K562 (cell line): ENCODE measurements at regions not wholly inside any gene's neighbourhood (a gene's known extent, or its start where the extent isn't known, plus 50 kb on each side); places are given as distances from the start of the nearest gene placed in this dataset.

Experiments used
- ATAC-seq: fragments of 200-7000 bp; cut with Tn5 transposase; 3 replicates; pipeline ENCODE4 v1.9.1; 2020; ENCODE audit warnings: moderate library complexity
- BruUV-seq: library from RNA; stranded (reverse); fragments of 400-500 nt; replicated peaks from 2 replicates; lab custom pipeline; 2021; lab: Mats Ljungman, UMichigan
- CTCF ChIA-PET: fragments of 300-600 bp; formaldehyde crosslinking; extraction: SDS; loops from one replicate; lab custom pipeline; 2021; ENCODE audit warnings: low intra/inter-chr PET ratio; lab: Yijun Ruan, JAX
- POLR2A ChIA-PET: fragments of 300-600, 350-650 bp; sonication (Branson Sonifier 250); formaldehyde crosslinking; extraction: SDS; loops from one replicate; lab custom pipeline; 2021; ENCODE audit warnings: antibody characterized with exemption, inconsistent platforms; lab: Yijun Ruan, JAX
- DNase-seq, 4 experiments: peaks; one replicate each; pipeline versions ENCODE4 v3.0.0 to v3.0.0-alpha.2; 2011 to 2018; ENCODE audit warnings: low spot score in 3 of 4, mixed read lengths in 3 of 4; ENCODE audit errors: extremely low read depth in 1 of 4
- FAIRE-seq: peaks from 2 replicates; lab custom pipeline; 2011; peaks lifted over from hg19 to GRCh38; lab: Jason Lieb, UNC
- H2AFZ ChIP-seq: 2 replicates; pipeline ENCODE4 v1.6.0; 2011; ENCODE audit warnings: low read depth, low read length, control low read depth, inconsistent platforms
- H3K27ac ChIP-seq: fragments of 200-600 bp; 3 replicates; pipeline ENCODE4 v1.8.0; 2011; ENCODE audit warnings: low read depth, mild to moderate bottlenecking, control low read depth, inconsistent platforms, low read length, moderate library complexity, mixed read lengths; ENCODE audit errors: extremely low read depth
- H3K27me3 ChIP-seq, 2 experiments: fragments of 300-600 bp in 1 of 2; 2 replicates in 1 of 2; 3 replicates in 1 of 2; pipeline versions ENCODE4 v1.6.0 to v1.8.0; 2011; ENCODE audit warnings: inconsistent platforms in 2 of 2, low read length in 2 of 2, mild to moderate bottlenecking in 1 of 2, mixed read lengths in 1 of 2, moderate library complexity in 1 of 2; ENCODE audit not compliant: control insufficient read depth in 2 of 2, insufficient read depth in 2 of 2
- H3K36me3 ChIP-seq: fragments of 300-600 bp; 3 replicates; pipeline ENCODE4 v1.8.0; 2011; ENCODE audit warnings: mild to moderate bottlenecking, low read length, inconsistent platforms; ENCODE audit not compliant: control insufficient read depth, insufficient read depth
- H3K4me1 ChIP-seq, 2 experiments: fragments of 200-600 bp in 1 of 2; replicated peaks in 1 of 2; 2 replicates in 1 of 2; 3 replicates in 1 of 2; pipeline versions ENCODE4 v1.5.1 to v1.8.0; 2011; ENCODE audit warnings: inconsistent platforms in 2 of 2, low read length in 2 of 2, mild to moderate bottlenecking in 1 of 2, mixed read lengths in 1 of 2, moderate library complexity in 1 of 2; ENCODE audit not compliant: control insufficient read depth in 2 of 2, insufficient read depth in 2 of 2
- H3K4me2 ChIP-seq: 2 replicates; pipeline ENCODE4 v1.6.1; 2011; ENCODE audit warnings: low read length, control low read depth, inconsistent platforms, mixed read lengths; ENCODE audit not compliant: insufficient read depth
- H3K4me3 ChIP-seq: fragments of 200-600 bp; sonication (generic), shearing (Covaris generic); 2 replicates; pipeline ENCODE4 v1.5.1; 2016; ENCODE audit warnings: control low read depth, inconsistent platforms
- H3K79me2 ChIP-seq: fragments of 200-600 bp; 3 replicates; pipeline ENCODE4 v1.8.0; 2011; ENCODE audit warnings: low read length, inconsistent platforms; ENCODE audit not compliant: control insufficient read depth, insufficient read depth
- H3K9ac ChIP-seq, 2 experiments: 2 replicates each; pipeline versions ENCODE4 v1.6.0 to v1.6.1; 2011; ENCODE audit warnings: low read depth in 2 of 2, low read length in 2 of 2, control low read depth in 1 of 2, inconsistent platforms in 1 of 2, mild to moderate bottlenecking in 1 of 2, mixed read lengths in 1 of 2; ENCODE audit not compliant: insufficient read depth in 1 of 2
- H3K9me1 ChIP-seq: one replicate; pipeline ENCODE4 v1.6.0; 2011; ENCODE audit warnings: inconsistent platforms, mild to moderate bottlenecking, low read length, moderate library complexity; ENCODE audit not compliant: control insufficient read depth, insufficient read depth
- H3K9me3 ChIP-seq: replicated peaks from 2 replicates; pipeline ENCODE4 v1.5.1; 2011; ENCODE audit warnings: low read depth, low read length, inconsistent platforms; ENCODE audit not compliant: control insufficient read depth, insufficient read depth
- H4K20me1 ChIP-seq: replicated peaks from 2 replicates; pipeline ENCODE4 v1.6.1; 2011; ENCODE audit warnings: low read length, inconsistent platforms, mixed read lengths; ENCODE audit not compliant: control insufficient read depth, insufficient read depth
- CCAR2 ChIP-seq: fragments of 200-400 bp; formaldehyde crosslinking; IDR thresholded peaks from 2 replicates; pipeline ENCODE4 v1.6.1; 2017; ENCODE audit warnings: mild to moderate bottlenecking, low read depth, low read length
- DACH1 ChIP-seq: fragments of 450-650 bp; IDR thresholded peaks from 2 replicates; pipeline ENCODE4 v1.6.1; 2018; ENCODE audit not compliant: partially characterized antibody
- E2F1 ChIP-seq: sonication (generic); formaldehyde crosslinking; IDR thresholded peaks from 2 replicates; pipeline ENCODE4 v1.8.1; 2023; ENCODE audit warnings: mild to moderate bottlenecking, missing genetic modification reagents, moderate library complexity
- FOXJ3 ChIP-seq: sonication (generic); formaldehyde crosslinking; IDR thresholded peaks from 2 replicates; pipeline ENCODE4 v1.4.0; 2020; ENCODE audit warnings: mild to moderate bottlenecking, missing genetic modification reagents
- GTF2E2 ChIP-seq: fragments of 200-800 bp; sonication (Bioruptor generic); IDR thresholded peaks from 2 replicates; pipeline ENCODE4 v1.6.1; 2016; ENCODE audit warnings: missing genetic modification characterization, missing compliant biosample characterization
- JUNB ChIP-seq: fragments of 450-650 bp; formaldehyde crosslinking; conservative IDR thresholded peaks from 2 replicates; pipeline ENCODE4 v1.4.0; 2020; ENCODE audit warnings: mild to moderate bottlenecking
- KLF13 ChIP-seq: fragments of 450-650 bp; IDR thresholded peaks from 2 replicates; pipeline ENCODE4 v1.6.1; 2016; ENCODE audit warnings: missing genetic modification characterization, low read depth, mild to moderate bottlenecking, missing compliant biosample characterization, moderate library complexity, borderline replicate concordance
- NELFE ChIP-seq: IDR thresholded peaks from 2 replicates; pipeline ENCODE4 v1.6.1; 2011; ENCODE audit warnings: mild to moderate bottlenecking; ENCODE audit not compliant: insufficient read depth, insufficient read length
- RBM14 ChIP-seq: fragments of 200-400 bp; formaldehyde crosslinking; IDR thresholded peaks from 2 replicates; pipeline ENCODE4 v1.6.1; 2018; ENCODE audit warnings: low read depth, mild to moderate bottlenecking, low read length, moderate library complexity, borderline replicate concordance; ENCODE audit not compliant: insufficient read depth
- ZNF224 ChIP-seq: sonication (generic); formaldehyde crosslinking; IDR thresholded peaks from 2 replicates; pipeline ENCODE4 v1.8.0; 2022; ENCODE audit warnings: mild to moderate bottlenecking, missing genetic modification reagents
- ZNF644 ChIP-seq: fragments of 200-800 bp; sonication (Bioruptor generic); IDR thresholded peaks from 2 replicates; pipeline ENCODE4 v1.6.1; 2016; ENCODE audit warnings: low read depth, missing genetic modification characterization, missing compliant biosample characterization
- WGBS: fragments of 100-300 bp; shearing (Covaris generic); methylation state at CpG from one replicate; pipeline ENCODE4 v1.1.6; 2016; ENCODE audit warnings: low coverage, mixed read lengths; ENCODE audit not compliant: insufficient coverage; ENCODE audit errors: missing lambda C conversion rate; 5-methylcytosine and 5-hydroxymethylcytosine counted together
- in situ Hi-C: fragments of 300-500 bp; cut with MboI; formaldehyde crosslinking; loops from 4 replicates; pipeline ENCODE4 v1.15.0; 2018; ENCODE audit warnings: inconsistent platforms, mixed read lengths
- intact Hi-C: fragments of 100-400 bp; cut with micrococcal nuclease; formaldehyde crosslinking; loops from 2 replicates; pipeline ENCODE4 v1.14.2; 2022
- TF ChIP-seq, protein P1 (sequence below): sonication (generic); formaldehyde crosslinking; IDR thresholded peaks from 2 replicates; pipeline ENCODE4 v1.8.0; 2022; ENCODE audit warnings: mild to moderate bottlenecking, missing genetic modification reagents

DNA sequence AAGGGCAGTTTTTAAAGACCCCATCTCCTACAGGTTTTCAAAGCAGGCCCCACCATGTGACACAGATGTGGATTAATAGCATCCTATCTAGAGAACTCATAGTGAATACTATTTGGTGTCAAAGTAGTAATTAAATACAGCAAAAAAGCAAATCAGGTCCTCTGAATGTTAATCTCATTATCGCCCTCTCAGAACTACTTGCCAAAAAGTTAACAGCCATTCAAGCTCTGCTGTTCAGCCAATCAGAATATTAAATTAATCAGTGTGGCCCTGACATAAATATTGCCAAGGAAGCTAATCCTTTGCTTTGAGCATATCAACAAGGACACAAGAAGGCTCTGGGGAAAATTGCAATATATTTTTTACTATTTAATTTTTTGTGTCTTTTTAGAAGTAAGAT is 428.9 kb upstream of the SOX11 start:
- FAIRE-seq (no peak), ATAC-seq (no peak), DNase-seq (no peak)
- ChIA-PET CTCF (no interaction called here), POLR2A (no interaction called here)
- Histone ChIP-seq H3K27ac (no peak overlapping the region), H3K4me1 (no peaks in the 10 kb centered on the region), H3K4me2 (no peak overlapping the region), H4K20me1 (no peaks in the 10 kb centered on the region), H3K9me1 (no peaks in the 10 kb centered on the region), H3K9ac (no peak overlapping the region), H3K27me3 (no peaks in the 10 kb centered on the region), H3K79me2 (no peaks in the 10 kb centered on the region), H3K4me3 (no peak overlapping the region), H3K36me3 (no peaks in the 10 kb centered on the region), H3K9me3 (no peaks in the 10 kb centered on the region), H2AFZ (no peak overlapping the region)
- 0% methylated on average over 1 of the region's 1 CpG for WGBS
- no TSS peak for BruUV-seq
- in situ Hi-C loops, result no loop called here
- TF ChIP-seq FOXJ3 (no peak), CCAR2 (no peak), ZNF224 (CRISPR knock-in tag) (no peak)
- intact Hi-C loops, result no loop called here

GRCh38 chr2:5264361-5264760 is 427.8 kb upstream of the SOX11 start:
- Histone ChIP-seq H4K20me1 (no peaks in the 10 kb centered on the region), H3K9me3 (no peaks in the 10 kb centered on the region), H3K4me2 (no peak overlapping the region), H3K27me3 (no peaks in the 10 kb centered on the region), H2AFZ (no peak overlapping the region), H3K27ac (no peak overlapping the region), H3K4me1 (no peaks in the 10 kb centered on the region), H3K79me2 (no peaks in the 10 kb centered on the region), H3K9me1 (no peaks in the 10 kb centered on the region), H3K9ac (no peak overlapping the region), H3K4me3 (no peak overlapping the region), H3K36me3 (no peaks in the 10 kb centered on the region)
- intact Hi-C loops (no loop called here), in situ Hi-C loops (no loop called here)
- TF ChIP-seq DACH1 (no peak), CCAR2 (no peak), NELFE (no peak), KLF13 (no peak), RBM14 (no peak), JUNB (CRISPR knock-in tag) (no peak), GTF2E2 (tag) (no peak), ZNF644 (tag) (no peak), E2F1 (CRISPR knock-in tag) (no peak), ZNF224 (CRISPR knock-in tag) (no peak)
- TF ChIP-seq, protein P1, sequence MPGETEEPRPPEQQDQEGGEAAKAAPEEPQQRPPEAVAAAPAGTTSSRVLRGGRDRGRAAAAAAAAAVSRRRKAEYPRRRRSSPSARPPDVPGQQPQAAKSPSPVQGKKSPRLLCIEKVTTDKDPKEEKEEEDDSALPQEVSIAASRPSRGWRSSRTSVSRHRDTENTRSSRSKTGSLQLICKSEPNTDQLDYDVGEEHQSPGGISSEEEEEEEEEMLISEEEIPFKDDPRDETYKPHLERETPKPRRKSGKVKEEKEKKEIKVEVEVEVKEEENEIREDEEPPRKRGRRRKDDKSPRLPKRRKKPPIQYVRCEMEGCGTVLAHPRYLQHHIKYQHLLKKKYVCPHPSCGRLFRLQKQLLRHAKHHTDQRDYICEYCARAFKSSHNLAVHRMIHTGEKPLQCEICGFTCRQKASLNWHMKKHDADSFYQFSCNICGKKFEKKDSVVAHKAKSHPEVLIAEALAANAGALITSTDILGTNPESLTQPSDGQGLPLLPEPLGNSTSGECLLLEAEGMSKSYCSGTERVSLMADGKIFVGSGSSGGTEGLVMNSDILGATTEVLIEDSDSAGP (CRISPR knock-in tag), result no peak
- ChIA-PET POLR2A (no interaction called here), CTCF (no interaction called here)
- no peak for FAIRE-seq
- BruUV-seq, result no TSS peak
- DNase-seq, result no peak
- no peak for ATAC-seq
- 0% methylated on average over 3 of the region's 3 CpGs for WGBS
